HG02973 (cell line): ENCODE measurements at regions not wholly inside any gene's neighbourhood (a gene's known extent, or its start where the extent isn't known, plus 50 kb on each side); places are given as distances from the start of the nearest gene placed in this dataset.

Experiments used
- ATAC-seq: cut with Tn5 transposase; IDR thresholded peaks from one replicate; pipeline ENCODE4 v1.9.1; 2021; ENCODE audit warnings: moderate library complexity; ENCODE audit not compliant: unreplicated experiment

DNA sequence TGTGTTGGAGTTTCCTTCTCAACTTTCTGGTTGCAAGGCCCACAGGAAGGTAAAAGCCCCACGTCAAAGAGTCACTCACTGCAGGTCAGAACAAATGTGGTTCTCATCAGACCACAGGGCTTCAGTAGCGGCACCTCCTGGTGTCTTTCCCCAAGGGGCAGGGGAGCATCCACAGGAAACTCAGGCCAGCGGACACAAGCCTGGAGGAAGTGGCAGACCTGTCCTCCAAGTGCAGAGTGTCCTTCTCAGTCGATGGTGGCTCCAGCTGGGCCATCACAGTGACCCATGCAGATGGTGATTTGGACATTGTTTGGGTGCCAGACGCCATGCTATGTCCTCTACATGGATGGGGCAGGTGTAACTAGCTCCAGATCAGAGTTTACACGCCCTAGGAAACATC, 84.9 kb downstream of the ACKR3 start:
- ATAC-seq = no peak

DNA sequence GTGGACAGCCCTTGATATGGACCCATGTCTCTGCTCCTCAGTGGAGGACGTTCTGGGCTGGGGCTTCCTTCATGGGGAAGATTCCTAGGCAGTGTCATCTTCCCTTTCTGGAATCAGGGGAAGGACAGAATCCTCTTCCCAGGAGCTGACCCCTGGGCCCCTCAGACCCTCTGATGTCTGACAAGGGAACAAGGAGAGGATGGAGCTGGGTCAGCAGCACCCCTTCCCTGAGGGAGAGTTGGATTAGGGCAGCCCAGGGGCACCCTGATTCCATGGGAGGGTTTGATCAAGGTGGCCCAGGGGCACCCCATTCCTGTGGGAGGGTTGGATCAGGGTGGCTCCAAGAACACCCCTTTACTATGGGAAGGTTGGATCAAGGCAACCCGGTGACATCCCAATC, 86.5 kb downstream of the ACKR3 start:
- ATAC-seq = no peak

DNA sequence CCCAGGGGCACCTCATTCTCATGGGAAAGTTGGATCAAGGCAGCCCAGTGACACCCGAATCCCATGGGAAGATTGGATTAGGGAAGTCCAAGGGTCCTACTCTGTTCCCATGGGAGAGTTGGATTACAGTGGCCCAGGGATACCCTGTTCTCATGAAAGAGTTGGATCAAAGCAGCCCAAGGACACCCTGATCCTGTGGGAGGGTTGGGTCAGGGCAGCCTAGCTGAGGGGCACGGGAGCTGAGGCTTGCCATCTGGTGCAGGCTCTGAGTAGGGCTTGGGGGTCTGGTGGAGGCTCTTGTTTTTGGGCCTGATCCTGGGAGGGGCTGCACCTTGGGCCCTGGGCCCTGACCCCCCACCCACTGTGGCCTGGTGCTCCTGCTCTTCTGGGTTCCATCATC, 87.1 kb downstream of the ACKR3 start:
- no peak for ATAC-seq

DNA sequence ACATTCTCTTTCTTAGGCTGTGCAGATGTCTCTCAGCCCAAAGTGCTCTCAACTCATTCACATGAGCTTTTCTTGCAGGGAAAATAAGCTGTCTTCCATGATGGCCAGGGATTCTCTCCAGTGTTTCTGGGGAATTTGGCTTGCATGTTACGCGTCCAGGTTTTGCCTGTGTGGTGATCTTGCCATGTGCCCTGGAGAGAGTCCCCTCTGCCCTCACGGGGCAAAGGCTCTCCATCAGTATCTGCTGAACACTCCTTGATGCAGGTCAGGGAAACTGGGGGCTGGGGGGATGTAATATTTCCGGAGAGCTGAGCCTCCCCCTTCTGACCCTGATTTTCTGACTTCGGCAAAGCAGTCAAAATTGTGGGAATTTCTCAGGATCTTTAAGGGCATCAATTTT, 87.6 kb downstream of the ACKR3 start:
- ATAC-seq = no peak

DNA sequence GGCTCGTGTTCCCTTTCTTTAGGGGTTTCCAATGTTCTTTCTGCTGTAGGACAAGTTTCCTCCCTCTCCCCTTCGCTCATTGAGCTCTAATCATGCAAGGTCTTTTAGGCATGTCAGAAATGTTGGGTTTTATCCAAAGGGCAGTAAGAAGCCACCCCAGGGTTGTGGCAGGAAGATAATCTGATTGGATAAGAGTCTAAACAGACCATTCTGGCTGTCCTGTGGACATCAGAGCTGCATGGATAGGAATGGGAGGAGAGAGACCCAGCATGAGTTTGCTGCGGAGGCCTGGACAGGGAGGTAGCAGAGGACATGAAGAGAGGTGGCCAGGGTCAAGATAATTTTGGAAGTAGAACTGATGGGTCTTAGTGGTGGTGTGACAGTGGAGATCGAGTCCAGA, 88.2 kb downstream of the ACKR3 start:
- ATAC-seq = no peak

DNA sequence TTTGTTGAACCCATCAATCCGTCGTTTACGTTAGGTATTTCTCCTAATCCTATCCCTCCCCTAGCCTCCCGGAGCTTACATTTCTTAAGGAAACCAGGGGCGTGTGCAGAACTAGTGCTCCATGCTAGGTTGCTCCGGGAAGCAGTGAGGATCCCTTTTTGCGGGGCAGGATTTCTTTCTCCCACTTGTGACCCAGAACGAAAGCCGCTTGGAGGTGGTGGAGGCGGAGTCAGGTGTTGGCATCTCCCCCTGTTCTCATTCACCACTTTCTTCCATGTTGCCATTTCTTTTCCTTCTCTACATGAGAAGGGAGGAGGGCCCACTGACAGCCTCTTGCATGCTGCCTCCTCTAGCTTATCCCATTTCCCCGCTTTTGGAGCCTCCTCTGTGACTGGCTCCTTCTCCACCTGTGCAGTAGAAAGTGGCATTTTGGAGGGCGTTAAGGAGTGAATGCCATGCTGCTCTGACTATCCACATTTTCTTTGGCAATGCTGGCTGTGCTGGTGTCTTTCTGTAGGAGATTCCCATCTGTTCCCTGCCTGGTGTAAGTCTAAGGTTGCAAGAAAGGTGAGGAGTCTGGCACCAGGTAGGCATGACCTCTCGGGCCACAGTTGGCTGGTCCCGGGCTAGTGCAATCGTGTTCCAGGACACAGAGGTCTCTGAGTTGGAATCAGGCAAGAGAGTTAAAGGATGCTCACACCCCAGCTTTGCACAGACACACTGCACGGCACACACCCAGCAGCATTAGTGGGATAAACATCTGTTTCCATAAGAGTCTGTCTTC, 89.5 kb downstream of the ACKR3 start:
- ATAC-seq = no peak

DNA sequence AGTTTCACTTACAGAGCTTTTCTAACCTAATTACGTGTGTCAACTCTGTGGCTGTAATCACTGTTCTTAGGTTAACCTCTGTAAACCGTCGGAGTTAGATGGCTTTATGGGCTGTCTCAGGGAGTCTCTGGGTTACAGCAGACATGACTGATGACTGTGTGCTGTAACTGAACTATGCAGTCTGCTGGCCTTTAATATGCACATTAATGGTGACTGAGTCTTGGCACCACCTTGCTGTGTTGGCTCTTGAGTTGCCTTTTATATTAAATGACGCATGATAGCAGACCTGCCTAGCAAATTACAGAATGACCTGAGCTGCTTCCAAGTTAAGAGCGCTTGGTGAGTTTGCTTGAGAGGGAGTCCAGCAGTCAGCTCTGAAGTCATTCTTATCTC, 90.1 kb downstream of the ACKR3 start:
- ATAC-seq = no peak

DNA sequence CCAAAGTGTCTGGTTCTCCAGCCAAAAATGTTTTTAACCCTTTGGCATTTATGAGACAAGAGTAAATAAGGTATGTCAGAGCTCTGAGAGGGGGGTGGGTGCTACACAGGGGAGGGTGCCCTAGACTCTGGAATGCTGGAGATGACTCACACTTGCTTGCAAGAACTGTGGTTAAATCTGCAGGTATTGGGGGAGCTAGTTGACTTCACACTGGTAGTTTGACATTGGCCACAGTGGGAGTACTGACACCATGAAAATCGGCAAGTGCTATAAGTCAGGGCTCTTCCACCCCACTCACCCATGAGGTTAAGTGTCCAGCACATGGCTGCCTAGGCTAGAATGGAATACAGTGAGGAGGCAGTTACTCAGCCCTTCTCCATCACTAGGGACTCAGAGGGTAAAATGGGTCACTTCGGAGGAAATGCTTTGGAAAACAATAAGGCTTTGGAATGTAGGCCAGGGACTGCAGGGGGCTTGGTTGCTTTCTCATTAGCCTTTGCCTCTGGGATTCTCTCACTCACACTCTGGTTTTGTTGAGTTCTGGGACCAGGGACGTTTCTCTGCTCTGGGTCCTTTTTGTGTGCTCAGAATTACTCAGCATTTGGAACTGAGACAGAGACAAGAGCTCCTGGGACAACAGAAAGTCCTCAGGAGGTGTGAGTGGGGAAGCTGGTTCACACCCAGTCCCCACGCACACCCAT, 91.6 kb downstream of the ACKR3 start:
- no peak for ATAC-seq

DNA sequence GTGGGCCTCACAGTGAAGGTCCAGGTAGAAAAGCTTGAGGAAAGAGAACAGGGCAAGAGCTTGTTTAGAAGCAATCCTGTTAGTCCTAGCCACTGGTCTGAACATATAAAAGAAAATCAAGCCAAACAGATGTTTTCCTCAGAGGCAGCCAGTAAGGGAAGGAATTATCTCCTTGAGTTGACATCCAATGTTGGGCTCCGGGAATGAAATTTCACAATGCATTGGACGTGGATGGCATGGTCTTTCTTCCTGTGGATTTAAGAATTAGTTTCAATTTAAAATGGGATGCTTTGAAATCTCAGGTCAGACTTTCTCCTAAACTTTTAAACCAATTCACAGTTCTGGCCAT, 92.1 kb downstream of the ACKR3 start:
- ATAC-seq = no peak

DNA sequence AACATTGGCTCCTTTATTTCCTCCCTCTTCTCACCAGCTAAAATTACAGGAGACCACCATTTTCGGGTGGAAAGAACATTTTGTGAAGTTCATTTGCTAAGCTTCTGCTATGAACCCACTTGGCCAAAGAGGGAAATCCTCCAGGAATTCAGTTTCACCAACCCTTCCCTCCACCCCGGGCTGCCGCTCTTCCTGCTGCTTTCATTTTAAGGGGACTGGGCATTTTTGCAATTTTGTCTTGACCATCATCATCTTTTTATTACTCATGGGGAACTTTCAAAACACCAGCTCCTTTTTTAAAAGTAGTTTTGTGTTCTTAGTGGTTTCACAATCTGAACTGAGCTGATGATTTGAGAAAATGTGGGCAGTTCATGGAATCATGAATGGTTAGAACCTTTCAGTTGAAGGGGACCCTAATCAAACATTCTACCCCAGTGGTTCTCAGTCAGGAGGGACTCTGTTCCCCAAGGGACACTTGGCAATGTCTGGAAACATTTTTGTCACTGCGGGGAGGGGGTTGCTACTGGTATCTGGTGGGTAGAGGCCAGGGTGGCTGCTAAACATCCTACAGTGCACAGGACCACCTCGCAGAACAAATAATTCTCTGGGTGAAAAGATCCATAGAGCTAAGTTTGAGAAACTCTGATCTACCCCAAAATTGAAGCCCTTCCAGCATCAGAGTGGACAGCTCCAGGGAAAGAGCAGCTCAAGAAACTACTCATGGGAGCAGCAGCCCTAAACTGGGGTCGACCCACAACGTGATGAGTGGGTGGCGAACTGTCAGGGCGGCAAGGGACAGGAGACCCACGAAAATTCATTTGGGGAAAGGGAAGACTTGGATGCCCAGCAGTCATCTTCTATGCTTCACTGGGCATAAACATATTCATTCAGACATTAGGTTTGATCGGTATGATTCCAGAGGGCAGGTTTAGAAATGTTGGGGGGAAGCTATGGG, 92.9 kb downstream of the ACKR3 start:
- no peak for ATAC-seq

DNA sequence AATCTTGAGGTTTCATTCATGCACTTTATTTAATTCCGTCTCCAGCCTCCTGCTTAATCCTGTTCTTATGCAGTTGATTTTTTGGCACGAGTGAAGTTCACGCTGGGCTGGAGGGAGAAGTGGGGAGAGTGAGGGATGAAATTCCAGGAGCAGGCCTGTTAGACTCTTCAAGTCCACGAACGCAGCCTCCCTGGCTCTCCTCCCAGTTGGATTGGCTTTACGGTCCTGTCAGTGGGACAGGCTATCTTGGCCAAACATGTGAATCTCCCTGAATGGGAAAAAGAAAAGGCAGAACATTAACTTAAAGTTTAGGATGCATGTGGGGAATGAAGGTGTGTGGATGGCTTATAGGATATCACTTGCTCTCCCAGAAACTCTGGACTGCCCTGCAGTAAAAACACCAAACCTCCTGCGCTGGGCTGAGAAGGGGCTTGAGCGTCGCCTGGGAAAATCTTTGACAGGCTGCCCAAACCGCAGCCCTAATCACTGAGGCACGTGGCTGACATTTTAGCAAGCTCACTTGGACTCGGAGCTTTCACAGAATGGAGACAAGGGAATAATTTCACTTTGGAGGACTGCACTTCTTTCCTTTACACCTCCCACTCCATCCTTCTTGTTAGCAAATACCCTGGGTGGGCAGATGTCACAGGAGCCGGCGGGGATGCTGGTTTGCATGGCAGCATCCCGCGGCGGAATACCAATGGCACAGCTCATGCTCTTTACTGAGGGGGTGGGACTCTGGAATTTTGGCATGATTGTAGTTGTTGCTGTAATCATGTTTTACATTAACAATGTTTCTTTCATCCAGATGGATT, 93.9 kb downstream of the ACKR3 start:
- no peak for ATAC-seq

DNA sequence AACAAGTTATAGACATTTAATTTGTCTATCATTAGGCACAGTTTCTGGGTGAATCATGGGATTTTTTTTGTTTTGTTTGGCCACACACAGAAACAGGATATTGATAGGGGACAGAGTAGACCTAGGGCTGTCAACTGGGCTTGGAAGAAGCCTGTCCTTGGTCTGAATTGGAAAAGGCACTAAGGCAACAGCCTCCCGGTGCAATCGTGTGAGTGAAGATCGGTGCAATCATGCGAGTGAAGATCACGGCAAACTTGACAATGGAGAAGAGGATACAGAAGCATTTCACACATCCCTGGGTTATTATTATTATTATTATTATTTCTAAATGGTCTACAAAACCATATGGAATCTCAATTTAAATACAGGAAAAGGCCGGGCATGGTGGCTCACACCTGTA, 94.5 kb downstream of the ACKR3 start:
- no peak for ATAC-seq

DNA sequence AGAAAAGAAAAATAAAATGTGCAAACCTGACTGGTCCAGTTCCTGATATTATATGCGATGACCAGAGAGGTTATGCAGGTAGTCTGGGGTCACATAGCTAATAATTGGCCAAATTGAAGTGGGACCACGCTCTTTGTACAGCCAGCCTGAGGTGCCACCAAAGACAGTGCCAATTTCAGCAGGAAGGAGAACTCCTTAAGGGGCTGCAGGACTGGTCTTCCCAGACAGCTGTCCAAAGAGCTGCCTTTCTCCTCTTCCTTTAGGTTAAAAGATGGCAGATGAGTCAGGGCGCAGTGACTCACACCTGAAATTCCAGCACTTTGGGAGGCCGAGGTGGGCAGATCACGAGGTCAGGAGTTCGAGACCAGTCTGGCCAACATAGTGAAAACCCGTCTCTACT, 95.5 kb downstream of the ACKR3 start:
- no peak for ATAC-seq

DNA sequence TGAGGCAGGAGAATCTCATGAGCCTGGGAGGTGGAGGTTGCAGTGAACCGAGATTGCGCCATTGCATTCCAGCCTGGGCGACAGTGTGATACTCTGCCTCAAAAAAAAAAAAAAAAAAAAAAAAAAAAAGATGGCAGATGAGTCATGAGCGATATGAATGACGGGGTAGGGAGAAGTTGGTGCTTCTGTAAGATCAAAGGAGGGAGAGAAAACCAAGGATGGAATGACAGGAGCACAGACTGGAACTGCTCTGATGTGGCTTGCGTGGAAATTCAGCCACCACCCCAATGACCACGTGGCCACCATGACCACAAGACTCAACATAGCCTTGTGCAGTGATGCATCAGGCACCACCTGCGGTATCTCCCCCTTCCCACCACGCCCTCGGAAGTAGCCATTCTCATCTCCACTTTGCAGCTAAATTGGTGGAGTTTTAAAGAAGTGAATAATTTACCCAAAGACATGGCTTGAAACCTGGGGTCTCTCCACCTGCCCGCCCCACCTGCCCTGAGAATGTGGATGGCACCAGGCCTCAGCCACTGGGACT, 96.0 kb downstream of the ACKR3 start:
- ATAC-seq = no peak

DNA sequence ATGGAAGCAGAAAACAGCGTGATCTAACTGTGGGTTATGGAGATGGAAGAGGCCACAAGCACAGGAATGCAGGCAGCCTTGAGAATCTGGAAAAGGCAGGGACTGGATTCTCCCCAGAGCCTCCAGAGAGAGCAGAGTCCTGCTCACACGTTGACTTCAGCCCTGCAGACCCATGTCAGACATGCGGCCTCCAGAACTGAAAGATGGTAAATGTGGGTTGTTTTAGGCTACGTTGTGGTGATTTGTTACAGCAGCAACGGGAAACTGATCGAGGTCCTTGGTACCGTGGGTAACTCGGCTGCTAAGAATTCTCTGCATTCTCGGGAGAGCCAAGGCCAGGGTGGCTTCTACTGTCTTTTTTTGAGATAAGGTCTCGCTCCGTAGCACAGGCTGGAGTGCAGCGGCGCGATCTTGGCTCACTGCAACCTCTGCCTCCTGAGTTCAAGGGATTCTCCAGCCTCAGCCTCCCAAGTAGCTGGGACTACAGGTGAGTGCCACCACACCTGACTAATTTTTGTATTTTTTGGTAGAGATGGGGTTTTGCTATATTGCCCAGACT, 97.1 kb downstream of the ACKR3 start:
- ATAC-seq = no peak

DNA sequence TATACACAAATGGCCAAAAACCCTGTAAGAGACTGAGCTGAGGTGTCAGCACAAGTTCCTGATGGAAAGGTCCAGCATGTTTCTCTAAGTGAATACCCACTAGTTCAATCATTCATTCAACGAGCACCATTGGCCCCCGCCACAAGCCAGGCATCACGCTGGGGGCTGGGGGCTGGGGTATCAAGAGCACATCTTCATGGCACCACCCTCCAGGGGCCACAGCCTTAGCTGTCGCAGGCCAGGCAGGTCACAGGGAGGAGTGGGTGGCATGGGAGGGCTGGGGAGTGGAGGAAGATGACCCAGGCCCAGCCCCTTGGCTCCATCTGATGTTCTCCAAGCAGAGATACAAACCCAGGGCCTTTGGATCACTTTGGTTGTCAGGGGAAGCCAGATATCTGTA, 97.9 kb downstream of the ACKR3 start:
- no peak for ATAC-seq

DNA sequence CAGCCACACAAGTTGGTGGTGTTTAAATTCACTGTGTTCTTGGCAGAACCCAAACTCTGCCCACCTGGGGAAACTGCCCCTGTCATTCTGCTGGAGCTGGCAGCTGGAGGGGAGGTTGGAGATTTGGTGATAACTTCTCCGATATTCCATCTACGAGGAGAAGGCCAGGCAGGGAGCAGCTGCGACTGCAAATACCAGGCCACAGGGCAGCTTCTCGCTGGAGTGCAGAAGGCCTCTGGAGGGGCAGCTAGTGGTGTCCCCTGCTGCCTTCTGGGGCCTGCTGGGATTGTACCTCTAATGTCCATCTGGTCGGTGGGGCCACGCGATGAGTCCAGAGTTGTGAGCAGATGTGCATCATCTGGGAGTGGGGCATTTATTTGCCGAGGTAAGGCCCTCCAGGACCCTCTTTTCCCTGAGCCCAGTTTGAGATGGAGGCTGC, 98.9 kb downstream of the ACKR3 start:
- no peak for ATAC-seq

DNA sequence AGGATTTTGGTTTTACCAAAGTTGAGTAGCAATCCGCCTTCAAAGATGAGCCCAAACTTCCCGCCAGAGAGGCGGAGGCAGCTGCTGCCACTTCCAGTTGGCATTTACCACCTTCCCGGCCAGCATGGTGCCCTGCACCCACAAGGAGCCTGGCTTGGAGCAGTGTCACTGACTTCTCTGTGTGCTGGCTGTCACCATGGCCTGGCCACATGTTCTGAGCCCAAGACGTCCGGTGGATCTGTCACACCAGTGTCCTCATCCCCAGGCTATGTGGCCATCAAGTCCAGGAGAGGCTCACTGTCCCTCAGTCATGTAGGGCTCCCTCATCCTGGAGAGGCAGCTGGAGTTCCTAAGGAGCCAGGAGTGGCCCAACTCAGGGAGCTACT, 100.6 kb downstream of the ACKR3 start:
- no peak for ATAC-seq

DNA sequence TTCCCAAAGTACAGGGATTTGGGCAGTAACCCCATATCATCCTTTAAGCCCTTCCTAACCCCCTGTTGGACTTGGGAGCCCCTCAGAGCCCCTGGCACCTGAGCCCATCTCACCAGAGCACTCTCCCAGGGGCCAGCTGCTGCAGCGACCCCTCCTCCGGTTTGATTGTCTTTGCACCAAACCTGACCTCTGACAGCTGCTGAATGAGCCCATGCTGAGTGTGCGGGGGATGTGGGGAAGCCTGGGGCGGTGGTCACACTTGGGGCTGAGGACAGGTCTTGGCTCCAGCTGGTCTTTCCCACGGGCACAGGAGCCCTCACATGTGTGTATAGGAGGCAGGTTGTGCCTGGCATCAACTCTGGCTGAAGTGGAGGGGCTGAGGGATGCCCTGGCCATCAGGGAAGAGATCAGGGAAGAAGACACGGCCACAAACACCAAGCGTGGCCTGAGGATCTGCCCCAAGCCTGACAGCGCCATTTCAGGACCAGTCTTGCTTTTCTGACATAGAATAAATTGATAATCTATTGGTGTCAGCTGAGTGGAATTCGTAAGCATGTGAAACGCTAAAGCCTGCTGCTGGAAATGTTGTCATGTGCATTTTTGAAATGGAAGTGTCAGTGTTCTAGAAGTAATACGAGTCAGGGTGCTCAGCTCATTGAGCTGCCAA, 102.4 kb downstream of the ACKR3 start:
- ATAC-seq = no peak

DNA sequence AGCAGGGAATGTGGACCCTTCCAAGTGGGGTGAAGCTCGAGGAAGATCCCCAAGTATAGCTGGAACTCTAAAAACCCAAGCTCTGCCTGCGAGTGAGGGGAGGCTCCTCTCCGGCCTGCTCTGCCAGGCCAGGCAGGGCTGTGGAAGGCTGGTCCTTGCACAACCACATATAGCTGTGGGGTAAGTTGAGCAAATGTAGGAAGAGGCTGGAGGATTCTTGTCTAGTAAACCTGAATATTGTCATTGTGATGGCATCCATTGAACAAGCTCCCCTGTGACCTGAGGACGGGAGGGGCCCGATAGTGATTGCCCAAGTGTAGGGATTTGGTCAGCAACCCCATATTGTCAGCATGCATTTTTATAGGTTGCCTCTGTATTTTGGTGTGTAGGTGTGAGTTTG, 103.0 kb downstream of the ACKR3 start:
- ATAC-seq = no peak
